Pancreas (tissue), 10 donors: ENCODE measurements at regions not wholly inside any gene's neighbourhood (a gene's known extent, or its start where the extent isn't known, plus 50 kb on each side); places are given as distances from the start of the nearest gene placed in this dataset.
A peak's percentile ranks its signal among the peaks of the same experiment; 100 is the strongest.

Experiments used
- ATAC-seq, 4 donors: fragments of 200-7000 bp; cut with Tn5 transposase; one replicate each; pipeline versions ENCODE4 v1.8.0 to v1.9.1; 2020; ENCODE audit warnings: mild to moderate bottlenecking in 4 of 4, moderate library complexity in 4 of 4
- DNase-seq, 6 donors: peaks; one replicate each; pipeline ENCODE4 v3.0.0-alpha.2; 2020
- FAIRE-seq: peaks from 2 replicates; lab custom pipeline; 2012; peaks lifted over from hg19 to GRCh38; lab: Jason Lieb, UNC
- H3K27ac ChIP-seq, 4 donors: fragments of 200-600 bp; sonication (generic); 1 replicate in 3 of 4; 2 replicates in 1 of 4; pipeline versions ENCODE4 v1.5.0 to v1.8.0; 2020
- H3K27me3 ChIP-seq, 4 donors: fragments of 200-600 bp; one replicate each; pipeline ENCODE4 v1.8.0; 2021
- H3K36me3 ChIP-seq, 3 donors: fragments of 200-600 bp; sonication (generic) in 1 of 3; one replicate each; pipeline versions ENCODE4 v1.5.0 to v1.8.0; 2020 to 2021
- H3K4me1 ChIP-seq, 3 donors: fragments of 200-600 bp; one replicate each; pipeline ENCODE4 v1.8.0; 2021
- H3K4me3 ChIP-seq, 4 donors: fragments of 200-600 bp; sonication (generic) in 2 of 4; one replicate each; pipeline versions ENCODE4 v1.5.0 to v1.8.0; 2020 to 2021
- H3K9me3 ChIP-seq, 4 donors: fragments of 200-600 bp; one replicate each; pipeline ENCODE4 v1.8.0; 2021
- CTCF ChIP-seq, 4 donors: fragments of 200-600 bp; sonication (generic) in 3 of 4; IDR thresholded peaks; one replicate each; pipeline versions ENCODE4 v1.5.0 to v1.8.0; 2021; ENCODE audit warnings: antibody characterized with exemption in 4 of 4
- WGBS, 2 donors: extraction: QIAGEN DNeasy Blood & Tissue Kit; methylation state at CpG; one replicate each; pipeline ENCODE4 v1.1.7; 2013; 5-methylcytosine and 5-hydroxymethylcytosine counted together
- intact Hi-C, 3 donors: fragments of 100-400 bp; cut with DNase I; formaldehyde crosslinking; loops; one replicate each; pipeline versions ENCODE4 v1.11.1 to v1.14.2; 2022
- donor health status: healthy with polysubstance abuse.
- donor health status: DM: no; HTN: no; CAD: no; lungs with moderate emphysema.
- donor health status: DM: no; HTN: no; CAD: no.
- donor health status: control.
- donor health status: control.
- donor health status: Bipolar disorder and iron deficiency.
- donor health status: DM: yes; HTN: yes; CAD: no.
- donor health status: DM: no; HTN: no; CAD: no.
- donor health status: DM: no; HTN: no; CAD: no.
- donor health status: DM: yes; HTN: yes; CAD: no.

- FAIRE-seq, result no peak
Measured at GRCh38 chr4:17033025-17033767, 134.8 kb upstream of the LDB2 start.

GRCh38 chr4:17030543-17030942 is 132.1 kb upstream of the LDB2 start:
- H3K4me1 ChIP-seq, result no peaks in the 10 kb centered on the region
- intact Hi-C loops, result no loop called here
- H3K27me3 ChIP-seq, result no peaks in the 10 kb centered on the region
- ATAC-seq (no peak), FAIRE-seq (no peak), DNase-seq (no peak)
- H3K36me3 ChIP-seq, result no peaks in the 10 kb centered on the region
- no peaks in the 10 kb centered on the region for H3K9me3 ChIP-seq
- H3K27ac ChIP-seq, result no peak overlapping the region
- no peak for TF ChIP-seq CTCF (IDR thresholded peaks at IDR 0.05)
- WGBS, 2 donors, result 68 to 85% methylated on average over 1 of the region's 1 CpG
- no peak overlapping the region for H3K4me3 ChIP-seq

More at GRCh38 chr4:17033025-17033767, 134.8 kb upstream of the LDB2 start:
- no peaks in the 10 kb centered on the region for H3K4me1 ChIP-seq
- H3K4me3 ChIP-seq, result no peak overlapping the region
- no peak overlapping the region for H3K27ac ChIP-seq
- intact Hi-C loops, result no loop called here
- no peak for TF ChIP-seq CTCF (IDR thresholded peaks at IDR 0.05)
- ATAC-seq, result no peak
- H3K27me3 ChIP-seq, result no peaks in the 10 kb centered on the region
- H3K36me3 ChIP-seq, result no peaks in the 10 kb centered on the region
- 59 to 61% methylated on average over 3 of the region's 3 CpGs for WGBS, 2 donors
- no peak for DNase-seq
- no peaks in the 10 kb centered on the region for H3K9me3 ChIP-seq

GRCh38 chr4:17029964-17030363 is 131.5 kb upstream of the LDB2 start:
- DNase-seq (no peak), FAIRE-seq (no peak), ATAC-seq (no peak)
- Histone ChIP-seq H3K27ac (no peak overlapping the region), H3K27me3 (no peaks in the 10 kb centered on the region), H3K4me3 (no peak overlapping the region), H3K4me1 (no peaks in the 10 kb centered on the region), H3K9me3 (no peaks in the 10 kb centered on the region), H3K36me3 (no peaks in the 10 kb centered on the region)
- 28 to 37% methylated on average over 2 of the region's 2 CpGs for WGBS, 2 donors
- no peak for TF ChIP-seq CTCF (IDR thresholded peaks at IDR 0.05)
- intact Hi-C loops, result no loop called here

- WGBS, 2 donors, result 52% methylated on average over 7 of the region's 7 CpGs
- H3K9me3 ChIP-seq, result no peaks in the 10 kb centered on the region
- no peak for FAIRE-seq
- H3K27me3 ChIP-seq, result no peaks in the 10 kb centered on the region
- H3K27ac ChIP-seq, result no peak overlapping the region
- no peaks in the 10 kb centered on the region for H3K4me1 ChIP-seq
- no peak for DNase-seq
- no peaks in the 10 kb centered on the region for H3K36me3 ChIP-seq
- no peak for ATAC-seq
- no peak overlapping the region for H3K4me3 ChIP-seq
- TF ChIP-seq CTCF (IDR thresholded peaks at IDR 0.05), result no peak
- intact Hi-C loops, result no loop called here
Measured at GRCh38 chr4:17029432-17029831, 131.0 kb upstream of the LDB2 start.

GRCh38 chr4:17027495-17027894 is 129.1 kb upstream of the LDB2 start:
- Histone ChIP-seq H3K36me3 (no peaks in the 10 kb centered on the region), H3K4me3 (no peak overlapping the region), H3K27ac (no peak overlapping the region), H3K27me3 (no peaks in the 10 kb centered on the region), H3K9me3 (no peaks in the 10 kb centered on the region), H3K4me1 (no peaks in the 10 kb centered on the region)
- DNase-seq (no peak), FAIRE-seq (no peak), ATAC-seq (peak in 1 of 4 donors; percentile 23)
- intact Hi-C loops, result no loop called here
- TF ChIP-seq CTCF (IDR thresholded peaks at IDR 0.05), result no peak
- WGBS, 2 donors, result 63 to 82% methylated on average over 6 of the region's 6 CpGs
